Skeletal muscle tissue (tissue), 3 donors: ENCODE measurements at regions not wholly inside any gene's neighbourhood (a gene's known extent, or its start where the extent isn't known, plus 50 kb on each side); places are given as distances from the start of the nearest gene placed in this dataset.
A peak's percentile ranks its signal among the peaks of the same experiment; 100 is the strongest.

Experiments
- H3K27ac ChIP-seq: one replicate; pipeline ENCODE4 v1.7.0; 2013; ENCODE audit warnings: mild to moderate bottlenecking, low read depth, low read length, inconsistent platforms
- H3K27me3 ChIP-seq, 3 donors: one replicate each; pipeline ENCODE4 v1.7.0; 2013; ENCODE audit warnings: low read length in 3 of 3; ENCODE audit not compliant: control insufficient read depth in 3 of 3, insufficient read depth in 3 of 3
- H3K36me3 ChIP-seq, 3 donors: one replicate each; pipeline ENCODE4 v1.7.0; 2013; ENCODE audit warnings: low read length in 3 of 3; ENCODE audit not compliant: control insufficient read depth in 3 of 3, insufficient read depth in 3 of 3
- H3K4me1 ChIP-seq, 3 donors: one replicate each; pipeline ENCODE4 v1.7.0; 2013; ENCODE audit warnings: low read length in 3 of 3, mild to moderate bottlenecking in 3 of 3; ENCODE audit not compliant: control insufficient read depth in 3 of 3, insufficient read depth in 3 of 3
- H3K4me3 ChIP-seq, 3 donors: one replicate each; pipeline ENCODE4 v1.7.0; 2013; ENCODE audit warnings: low read length in 3 of 3
- H3K9ac ChIP-seq, 3 donors: one replicate each; pipeline ENCODE4 v1.7.0; 2013; ENCODE audit warnings: low read length in 3 of 3, mild to moderate bottlenecking in 3 of 3, moderate library complexity in 2 of 3, low read depth in 1 of 3
- H3K9me3 ChIP-seq, 3 donors: one replicate each; pipeline ENCODE4 v1.7.0; 2013; ENCODE audit warnings: low read length in 3 of 3; ENCODE audit not compliant: control insufficient read depth in 3 of 3
- donor health status: Osteomylitis.

DNA sequence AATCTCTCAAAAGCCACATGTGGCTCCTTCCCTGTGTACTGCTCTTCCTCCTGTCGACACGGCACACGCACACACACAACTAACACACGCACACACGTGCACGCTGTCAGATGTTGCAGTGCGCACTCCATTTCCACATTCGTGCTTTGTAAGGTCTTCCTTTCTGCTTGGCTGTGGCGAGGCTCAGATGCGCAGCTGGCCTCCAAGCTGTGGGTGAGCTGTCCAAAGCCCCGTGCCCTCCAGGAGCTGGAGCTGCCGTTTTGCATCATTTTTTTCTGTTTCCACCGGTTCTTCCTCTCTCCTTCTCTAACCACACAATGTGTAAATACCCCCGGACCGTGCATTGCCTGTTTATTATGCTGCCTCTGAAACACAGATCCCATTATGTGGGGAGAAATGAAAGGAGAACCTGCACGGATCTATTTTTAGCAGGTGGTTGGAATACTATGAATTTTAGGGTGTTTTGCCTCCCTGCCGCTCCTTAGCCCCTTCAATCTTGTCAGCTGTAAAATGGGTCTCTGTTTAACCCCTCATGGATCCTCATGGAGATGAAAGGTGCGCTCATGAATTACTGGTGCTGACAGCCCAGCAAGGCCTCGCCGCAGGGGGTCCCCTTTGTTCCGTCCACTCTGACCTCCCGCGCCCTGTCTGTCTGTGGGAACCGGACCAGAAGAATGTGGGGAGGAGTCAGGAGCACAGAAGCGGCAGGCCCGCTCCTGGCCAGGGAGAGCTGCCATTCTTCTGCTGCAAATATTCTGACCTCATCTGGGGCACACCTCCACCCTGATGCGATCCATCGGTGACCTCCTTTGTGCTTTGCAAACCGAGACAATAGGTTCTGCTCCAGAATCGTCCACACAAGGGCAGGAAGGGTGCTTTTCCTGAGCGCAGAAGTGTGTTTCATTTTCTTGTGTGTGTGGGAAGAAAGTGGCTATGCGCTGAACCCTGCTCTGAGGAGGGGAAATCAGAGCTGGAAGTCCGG is 137.7 kb downstream of the SOX1 start:
- Histone ChIP-seq H3K9ac (no peak overlapping the region), H3K36me3 (no peaks in the 10 kb centered on the region), H3K4me3 (peak overlapping the region in 1 of 3 donors; percentile 6), H3K27me3 (peaks cover 16 to 60% (median 23%) of the 10 kb centered on the region in 3 donors), H3K4me1 (peaks cover 0 to 3% (median 2%) of the 10 kb centered on the region in 3 donors), H3K9me3 (peaks cover 0 to 2% (median 0%) of the 10 kb centered on the region in 3 donors), H3K27ac (no peak overlapping the region)

DNA sequence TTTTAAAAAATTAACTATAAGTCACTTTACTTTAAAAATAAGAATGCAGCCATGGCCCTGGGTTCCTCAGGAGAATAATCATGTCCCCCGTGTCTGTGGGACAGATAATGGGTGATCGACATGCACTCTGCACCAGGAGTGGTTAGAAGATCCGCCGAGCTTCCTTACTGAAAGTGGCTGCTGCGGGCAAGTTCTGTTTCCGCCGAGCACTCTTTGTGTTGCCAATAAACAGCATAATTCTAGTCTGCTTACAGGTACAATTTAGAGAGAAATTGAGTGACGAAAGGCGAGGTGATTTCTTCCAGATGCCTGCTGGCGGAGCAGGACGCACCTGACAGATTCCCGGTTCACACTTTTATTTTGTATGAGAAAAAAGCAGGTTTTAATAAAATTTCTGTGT is 139.0 kb downstream of the SOX1 start:
- Histone ChIP-seq H3K4me3 (no peak overlapping the region), H3K27me3 (peaks cover 16 to 60% (median 23%) of the 10 kb centered on the region in 3 donors), H3K27ac (no peak overlapping the region), H3K36me3 (no peaks in the 10 kb centered on the region), H3K9me3 (peaks cover 0 to 2% (median 0%) of the 10 kb centered on the region in 3 donors), H3K4me1 (peaks cover 0 to 3% (median 2%) of the 10 kb centered on the region in 3 donors), H3K9ac (no peak overlapping the region)

DNA sequence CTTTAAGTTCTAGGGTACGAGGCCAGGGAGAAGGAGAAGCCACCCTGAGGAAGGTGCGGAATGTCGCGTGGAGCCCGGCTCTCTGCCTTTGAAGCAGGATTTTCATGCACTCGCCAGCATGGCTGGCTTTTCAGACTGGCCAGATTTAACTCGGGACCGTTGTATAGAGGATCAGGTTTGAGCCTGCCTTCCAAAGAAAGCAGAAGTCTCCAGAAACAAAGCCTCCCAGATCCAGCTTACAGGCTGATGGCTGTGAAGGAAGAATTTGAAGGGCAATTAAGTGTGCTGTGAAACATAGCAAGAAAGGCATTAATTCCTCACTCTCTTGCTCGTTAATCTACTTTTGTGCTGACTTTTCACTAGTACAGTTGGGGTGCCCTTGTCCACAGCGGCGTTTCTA is 140.2 kb downstream of the SOX1 start:
- Histone ChIP-seq H3K27me3 (peaks cover 16 to 56% (median 23%) of the 10 kb centered on the region in 3 donors), H3K4me3 (no peak overlapping the region), H3K9ac (no peak overlapping the region), H3K4me1 (peaks cover 0 to 3% (median 2%) of the 10 kb centered on the region in 3 donors), H3K36me3 (no peaks in the 10 kb centered on the region), H3K27ac (no peak overlapping the region), H3K9me3 (peaks cover 0 to 2% (median 0%) of the 10 kb centered on the region in 3 donors)

DNA sequence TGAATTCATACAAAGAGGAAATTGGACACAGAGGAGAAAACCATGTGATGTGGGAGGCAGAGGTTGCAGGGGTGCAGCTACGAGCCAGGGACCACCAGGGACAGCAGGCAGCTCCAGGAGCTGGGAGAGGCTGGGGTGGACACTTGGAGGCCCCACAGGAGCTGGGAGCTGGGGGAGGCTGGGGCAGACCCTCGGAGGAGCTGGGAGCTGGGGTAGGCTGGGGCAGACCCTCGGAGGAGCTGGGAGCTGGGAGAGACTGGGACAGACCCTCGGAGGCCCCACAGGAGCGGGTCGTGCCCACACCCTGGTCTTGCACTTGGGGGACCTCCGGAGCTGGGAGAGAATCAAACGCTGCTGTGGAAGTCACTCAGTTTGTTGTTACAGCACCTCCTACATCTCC is 141.7 kb downstream of the SOX1 start:
- H3K4me3 ChIP-seq = no peak overlapping the region
- no peak overlapping the region for H3K27ac ChIP-seq
- H3K27me3 ChIP-seq = peaks cover 5 to 43% (median 14%) of the 10 kb centered on the region in 3 donors
- peaks cover 0 to 3% (median 2%) of the 10 kb centered on the region in 3 donors for H3K4me1 ChIP-seq
- no peak overlapping the region for H3K9ac ChIP-seq
- peaks cover 0 to 2% (median 0%) of the 10 kb centered on the region in 3 donors for H3K9me3 ChIP-seq
- no peaks in the 10 kb centered on the region for H3K36me3 ChIP-seq

DNA sequence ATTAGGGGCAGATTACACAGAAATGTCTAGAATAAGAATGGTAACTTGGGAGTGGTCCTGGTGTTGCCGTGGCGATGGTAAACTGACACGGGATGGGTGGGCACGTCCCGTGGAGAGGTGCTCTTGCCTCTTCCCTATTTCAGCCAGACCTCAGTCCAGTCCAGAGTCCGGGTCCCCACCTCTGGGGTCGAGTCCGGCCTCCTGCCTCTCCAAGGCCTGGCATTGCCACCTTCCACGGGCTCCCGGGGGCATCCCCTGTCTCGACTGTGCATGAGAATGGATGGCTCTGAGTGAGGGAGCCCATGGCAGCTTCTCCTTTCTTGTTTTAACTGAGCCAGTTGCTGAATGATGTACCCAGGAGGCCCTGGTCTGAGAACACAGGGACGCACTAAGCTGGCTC is 142.3 kb downstream of the SOX1 start:
- peaks cover 3 to 40% (median 12%) of the 10 kb centered on the region in 3 donors for H3K27me3 ChIP-seq
- H3K9me3 ChIP-seq = no peaks in the 10 kb centered on the region
- H3K4me1 ChIP-seq = peaks cover 0 to 3% (median 2%) of the 10 kb centered on the region in 3 donors
- H3K36me3 ChIP-seq = no peaks in the 10 kb centered on the region
- H3K27ac ChIP-seq = no peak overlapping the region
- H3K9ac ChIP-seq = no peak overlapping the region
- no peak overlapping the region for H3K4me3 ChIP-seq

DNA sequence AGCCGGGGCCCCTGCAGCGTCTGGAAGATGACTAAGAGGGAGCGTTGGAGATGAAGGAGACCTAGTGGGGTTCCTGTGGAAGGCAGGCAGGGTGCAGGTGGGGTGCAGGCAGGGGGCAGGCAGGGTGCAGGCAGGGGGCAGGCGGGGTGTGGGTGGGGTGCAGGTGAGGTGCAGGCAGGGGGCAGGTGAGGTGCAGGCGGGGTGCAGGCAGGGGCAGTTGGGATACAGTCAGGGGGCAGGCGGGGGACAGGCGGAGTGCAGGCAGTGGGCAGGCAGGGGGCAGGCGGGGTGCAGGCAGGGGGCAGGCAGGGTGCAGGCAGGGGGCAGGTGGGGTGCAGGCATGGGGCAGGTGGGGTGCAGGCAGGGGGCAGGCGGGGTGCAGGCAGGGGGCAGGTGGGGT is 142.8 kb downstream of the SOX1 start:
- Histone ChIP-seq H3K4me3 (no peak overlapping the region), H3K27ac (no peak overlapping the region), H3K36me3 (no peaks in the 10 kb centered on the region), H3K4me1 (peaks cover 0 to 3% (median 2%) of the 10 kb centered on the region in 3 donors), H3K27me3 (peaks cover 3 to 36% (median 9%) of the 10 kb centered on the region in 3 donors), H3K9me3 (no peaks in the 10 kb centered on the region), H3K9ac (no peak overlapping the region)

DNA sequence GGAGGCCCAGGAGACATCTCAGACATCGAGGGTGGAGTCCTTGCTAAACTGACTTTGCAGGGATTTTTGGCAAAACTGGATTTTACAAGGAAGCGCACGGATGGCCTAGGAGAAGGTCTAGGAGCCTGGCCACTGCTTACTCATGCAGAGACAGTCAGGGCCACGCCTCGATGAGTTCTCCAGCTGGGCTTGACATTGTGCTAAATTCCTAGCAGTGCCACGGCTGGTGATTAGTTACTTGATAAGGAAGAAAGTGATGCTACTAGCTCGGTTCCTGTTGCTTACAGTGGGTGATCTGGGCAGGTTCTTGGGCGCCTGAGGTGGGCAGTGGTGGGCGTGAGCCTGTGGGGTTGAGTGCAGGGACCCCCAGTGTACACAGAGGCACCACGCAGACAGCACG is 143.4 kb downstream of the SOX1 start:
- no peaks in the 10 kb centered on the region for H3K9me3 ChIP-seq
- H3K4me3 ChIP-seq = no peak overlapping the region
- H3K36me3 ChIP-seq = no peaks in the 10 kb centered on the region
- H3K9ac ChIP-seq = no peak overlapping the region
- peaks cover 0 to 29% (median 2%) of the 10 kb centered on the region in 3 donors for H3K27me3 ChIP-seq
- no peak overlapping the region for H3K27ac ChIP-seq
- H3K4me1 ChIP-seq = no peaks in the 10 kb centered on the region

DNA sequence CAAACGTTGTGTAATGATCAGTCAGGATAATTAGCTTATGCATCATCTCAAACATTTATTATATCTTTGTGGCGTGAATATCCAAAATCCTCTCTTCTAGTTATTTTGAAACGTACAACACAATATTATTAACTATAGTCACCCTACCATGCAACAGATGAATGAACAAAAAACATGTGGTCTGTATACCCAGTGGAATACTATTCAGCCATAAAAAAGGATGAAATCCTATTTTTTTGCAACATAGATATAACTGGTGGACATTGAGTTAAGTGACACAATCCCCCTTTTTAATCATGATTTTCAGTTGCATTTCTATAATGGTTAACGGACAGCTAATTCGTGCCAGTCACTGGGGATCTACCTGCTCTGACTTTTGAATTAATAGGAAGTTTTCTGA is 145.6 kb downstream of the SOX1 start:
- H3K27me3 ChIP-seq = peaks cover 3 to 18% (median 4%) of the 10 kb centered on the region in 3 donors

DNA sequence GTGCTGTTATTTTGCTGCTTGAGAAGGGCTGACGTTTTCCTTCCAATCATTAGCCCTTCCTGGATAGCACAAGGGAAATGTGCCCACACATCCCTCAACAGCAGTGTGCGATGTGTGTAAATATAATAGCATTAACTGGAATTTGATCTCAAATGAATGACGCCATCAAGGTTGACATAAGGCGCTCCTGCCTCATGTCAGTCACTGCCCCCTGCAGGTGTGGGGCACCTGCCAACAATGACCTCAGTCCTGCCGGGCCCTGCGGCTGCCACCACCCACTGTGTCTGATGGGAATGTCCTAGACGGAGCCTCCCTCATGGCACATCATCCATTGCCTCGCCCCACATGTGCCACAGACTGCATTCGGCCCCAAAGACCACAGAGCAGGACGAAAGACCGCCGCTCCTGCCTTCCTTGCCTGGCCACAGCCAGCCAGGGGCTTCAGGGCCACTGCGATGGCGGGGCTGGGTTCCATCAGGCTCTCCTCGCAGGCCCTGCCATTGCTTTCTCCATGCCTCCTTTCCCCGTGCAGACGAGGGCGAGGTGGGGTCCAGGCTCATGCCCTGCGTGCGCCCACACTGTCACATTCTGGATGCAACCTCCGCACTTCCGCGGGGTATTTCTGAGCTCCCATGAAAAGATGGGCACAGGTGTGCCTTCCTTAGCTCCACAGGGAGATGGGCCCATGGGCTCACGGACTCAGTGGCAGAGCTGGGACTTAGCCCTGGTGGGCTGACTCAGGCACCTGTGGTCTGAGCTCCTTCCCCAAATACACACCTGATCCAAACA is 146.7 kb downstream of the SOX1 start:
- Histone ChIP-seq H3K4me1 (no peaks in the 10 kb centered on the region), H3K4me3 (no peak overlapping the region), H3K9me3 (no peaks in the 10 kb centered on the region), H3K27me3 (peaks cover 5 to 12% (median 8%) of the 10 kb centered on the region in 3 donors), H3K9ac (no peak overlapping the region), H3K36me3 (no peaks in the 10 kb centered on the region), H3K27ac (no peak overlapping the region)

More for the DNA sequence above, 145.6 kb downstream of the SOX1 start:
- Histone ChIP-seq H3K4me3 (no peak overlapping the region), H3K36me3 (no peaks in the 10 kb centered on the region), H3K4me1 (no peaks in the 10 kb centered on the region), H3K9me3 (no peaks in the 10 kb centered on the region), H3K27ac (no peak overlapping the region), H3K9ac (no peak overlapping the region)
